ENCODE measurements at regions not wholly inside any gene's neighbourhood (a gene's known extent, or its start where the extent isn't known, plus 50 kb on each side); places are given as distances from the start of the nearest gene placed in this dataset.

- no peak for DNase-seq
- H3K4me1 Mint-ChIP-seq (ENCODE audit: low read depth, unreplicated experiment) = peaks cover 6% of the 10 kb centered on the region
- H3K4me3 Mint-ChIP-seq (ENCODE audit: unreplicated experiment) = no peak overlapping the region
- H3K36me3 Mint-ChIP-seq (ENCODE audit: unreplicated experiment) = no peaks in the 10 kb centered on the region
- TF ChIP-seq CTCF (IDR thresholded peaks at IDR 0.05; ENCODE audit: partially characterized antibody, unreplicated experiment) = no peak
- peaks cover 4% of the 10 kb centered on the region for H3K9me3 Mint-ChIP-seq (ENCODE audit: unreplicated experiment)
- H3K27ac Mint-ChIP-seq (ENCODE audit: unreplicated experiment) = no peak overlapping the region
- H3K27me3 Mint-ChIP-seq (ENCODE audit: unreplicated experiment) = no peaks in the 10 kb centered on the region
Measured at GRCh38 chr4:57162499-57163019, 52.4 kb upstream of the IGFBP7 start.
